ENCODE measurements at regions not wholly inside any gene's neighbourhood (a gene's known extent, or its start where the extent isn't known, plus 50 kb on each side); places are given as distances from the start of the nearest gene placed in this dataset.
A peak's percentile ranks its signal among the peaks of the same experiment; 100 is the strongest.

DNA sequence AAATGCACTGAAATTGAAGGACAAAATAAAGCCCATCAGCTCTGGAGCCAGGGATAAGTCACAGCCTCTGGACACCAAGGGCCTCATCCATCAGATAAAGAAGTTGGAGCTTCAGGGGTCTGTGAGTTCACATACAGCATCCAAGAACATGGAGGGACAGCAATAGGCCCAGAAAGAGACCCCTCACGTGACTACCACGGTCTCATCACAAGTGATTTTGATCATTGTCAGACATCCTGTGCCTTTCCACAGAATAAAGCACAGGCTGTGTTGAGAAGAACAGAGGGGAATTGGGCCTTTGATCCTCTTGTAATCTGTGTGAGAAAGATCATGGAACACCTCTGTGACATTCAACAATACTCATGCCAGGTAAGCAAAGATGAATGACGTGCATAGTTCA is 65.2 kb upstream of the CTAGE1 start:
- no peak overlapping the region for H3K4me3 ChIP-seq (ENCODE audit: low read depth in 1 of 5, low read length in 5 of 5)
- H3K9ac ChIP-seq (ENCODE audit: low read length in 5 of 5), result no peak overlapping the region
- no peaks in the 10 kb centered on the region for H3K27me3 ChIP-seq (ENCODE audit: control insufficient read depth in 5 of 5, insufficient read depth in 4 of 5, low read length in 5 of 5)
- H3K36me3 ChIP-seq (ENCODE audit: control insufficient read depth in 5 of 5, insufficient read depth in 5 of 5, low read length in 5 of 5), result no peaks in the 10 kb centered on the region
- H3K9me3 ChIP-seq (ENCODE audit: control insufficient read depth in 5 of 5, low read length in 5 of 5), result no peaks in the 10 kb centered on the region
- H3K27ac ChIP-seq (ENCODE audit: low read depth, low read length), result no peak overlapping the region
- peaks cover 0 to 11% (median 5%) of the 10 kb centered on the region in 5 donors for H3K4me1 ChIP-seq (ENCODE audit: control insufficient read depth in 5 of 5, insufficient read depth in 5 of 5, low read length in 5 of 5)

- H3K36me3 ChIP-seq (ENCODE audit: control insufficient read depth in 5 of 5, insufficient read depth in 5 of 5, low read length in 5 of 5), result no peaks in the 10 kb centered on the region
- no peak overlapping the region for H3K27ac ChIP-seq (ENCODE audit: low read depth, low read length)
- no peaks in the 10 kb centered on the region for H3K9me3 ChIP-seq (ENCODE audit: control insufficient read depth in 5 of 5, low read length in 5 of 5)
- no peak overlapping the region for H3K9ac ChIP-seq (ENCODE audit: low read length in 5 of 5)
- no peak overlapping the region for H3K4me3 ChIP-seq (ENCODE audit: low read depth in 1 of 5, low read length in 5 of 5)
- H3K27me3 ChIP-seq (ENCODE audit: control insufficient read depth in 5 of 5, insufficient read depth in 4 of 5, low read length in 5 of 5), result no peaks in the 10 kb centered on the region
- H3K4me1 ChIP-seq (ENCODE audit: control insufficient read depth in 5 of 5, insufficient read depth in 5 of 5, low read length in 5 of 5), result peaks cover 0 to 16% (median 8%) of the 10 kb centered on the region in 5 donors
These were observed 65.7 kb upstream of the CTAGE1 start for GRCh38 chr18:22483407-22483806.

DNA sequence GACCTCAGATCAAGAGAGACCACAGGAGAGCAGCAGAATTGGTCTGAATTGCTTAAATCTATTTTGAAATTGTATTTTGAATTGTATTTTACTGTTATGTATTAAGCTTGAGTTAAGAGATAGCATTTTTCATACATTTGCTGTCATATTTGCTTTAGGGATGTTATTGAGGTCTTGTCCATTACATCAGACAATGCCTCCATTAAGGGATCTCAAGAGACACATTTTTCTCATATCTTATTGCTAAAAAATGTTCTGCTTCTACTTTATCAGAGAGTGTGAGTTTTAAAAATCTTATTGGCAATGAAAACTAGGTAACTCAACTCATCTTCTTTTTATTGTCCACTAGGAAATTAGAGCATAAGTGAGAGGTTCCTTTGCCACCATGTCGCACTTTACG is 66.8 kb upstream of the CTAGE1 start:
- peaks cover 3 to 23% (median 11%) of the 10 kb centered on the region in 5 donors for H3K4me1 ChIP-seq (ENCODE audit: control insufficient read depth in 5 of 5, insufficient read depth in 5 of 5, low read length in 5 of 5)
- H3K4me3 ChIP-seq (ENCODE audit: low read depth in 1 of 5, low read length in 5 of 5), result no peak overlapping the region
- H3K36me3 ChIP-seq (ENCODE audit: control insufficient read depth in 5 of 5, insufficient read depth in 5 of 5, low read length in 5 of 5), result no peaks in the 10 kb centered on the region
- no peak overlapping the region for H3K9ac ChIP-seq (ENCODE audit: low read length in 5 of 5)
- H3K9me3 ChIP-seq (ENCODE audit: control insufficient read depth in 5 of 5, low read length in 5 of 5), result no peaks in the 10 kb centered on the region
- no peaks in the 10 kb centered on the region for H3K27me3 ChIP-seq (ENCODE audit: control insufficient read depth in 5 of 5, insufficient read depth in 4 of 5, low read length in 5 of 5)
- H3K27ac ChIP-seq (ENCODE audit: low read depth, low read length), result no peak overlapping the region

GRCh38 chr18:22485808-22486244 is 68.1 kb upstream of the CTAGE1 start:
- no peaks in the 10 kb centered on the region for H3K36me3 ChIP-seq (ENCODE audit: control insufficient read depth in 5 of 5, insufficient read depth in 5 of 5, low read length in 5 of 5)
- peaks cover 3 to 23% (median 11%) of the 10 kb centered on the region in 5 donors for H3K4me1 ChIP-seq (ENCODE audit: control insufficient read depth in 5 of 5, insufficient read depth in 5 of 5, low read length in 5 of 5)
- H3K27me3 ChIP-seq (ENCODE audit: control insufficient read depth in 5 of 5, insufficient read depth in 4 of 5, low read length in 5 of 5), result no peaks in the 10 kb centered on the region
- H3K27ac ChIP-seq (ENCODE audit: low read depth, low read length), result no peak overlapping the region
- no peak overlapping the region for H3K9ac ChIP-seq (ENCODE audit: low read length in 5 of 5)
- no peaks in the 10 kb centered on the region for H3K9me3 ChIP-seq (ENCODE audit: control insufficient read depth in 5 of 5, low read length in 5 of 5)
- H3K4me3 ChIP-seq (ENCODE audit: low read depth in 1 of 5, low read length in 5 of 5), result no peak overlapping the region

DNA sequence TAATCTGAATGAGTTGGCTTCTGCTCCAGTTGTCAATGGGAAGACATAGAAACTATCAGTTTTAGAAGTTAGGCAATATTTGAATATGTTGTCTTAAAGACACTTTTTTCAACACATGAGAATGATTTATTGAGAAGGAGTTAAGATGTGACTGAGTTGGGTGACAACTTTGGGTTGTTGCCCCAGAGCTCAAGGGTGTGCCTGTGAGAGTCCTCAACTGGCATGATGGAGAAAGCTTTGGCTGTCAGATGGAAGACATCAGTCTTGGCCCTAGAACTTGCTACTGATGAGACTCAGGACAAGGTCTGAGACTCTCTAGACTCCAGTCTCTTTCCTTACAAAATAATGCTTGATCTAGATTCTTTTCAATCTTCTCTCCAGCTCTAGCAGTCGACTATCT is 69.0 kb upstream of the CTAGE1 start:
- Histone ChIP-seq H3K9me3 (ENCODE audit: control insufficient read depth in 5 of 5, low read length in 5 of 5) (no peaks in the 10 kb centered on the region), H3K4me3 (ENCODE audit: low read depth in 1 of 5, low read length in 5 of 5) (no peak overlapping the region), H3K36me3 (ENCODE audit: control insufficient read depth in 5 of 5, insufficient read depth in 5 of 5, low read length in 5 of 5) (no peaks in the 10 kb centered on the region), H3K4me1 (ENCODE audit: control insufficient read depth in 5 of 5, insufficient read depth in 5 of 5, low read length in 5 of 5) (peaks cover 3 to 23% (median 11%) of the 10 kb centered on the region in 5 donors), H3K9ac (ENCODE audit: low read length in 5 of 5) (no peak overlapping the region), H3K27me3 (ENCODE audit: control insufficient read depth in 5 of 5, insufficient read depth in 4 of 5, low read length in 5 of 5) (no peaks in the 10 kb centered on the region), H3K27ac (ENCODE audit: low read depth, low read length) (no peak overlapping the region)

- no peak overlapping the region for H3K9ac ChIP-seq (ENCODE audit: low read length in 5 of 5)
- no peaks in the 10 kb centered on the region for H3K27me3 ChIP-seq (ENCODE audit: control insufficient read depth in 5 of 5, insufficient read depth in 4 of 5, low read length in 5 of 5)
- peaks cover 3 to 23% (median 11%) of the 10 kb centered on the region in 5 donors for H3K4me1 ChIP-seq (ENCODE audit: control insufficient read depth in 5 of 5, insufficient read depth in 5 of 5, low read length in 5 of 5)
- no peak overlapping the region for H3K27ac ChIP-seq (ENCODE audit: low read depth, low read length)
- no peaks in the 10 kb centered on the region for H3K36me3 ChIP-seq (ENCODE audit: control insufficient read depth in 5 of 5, insufficient read depth in 5 of 5, low read length in 5 of 5)
- no peaks in the 10 kb centered on the region for H3K9me3 ChIP-seq (ENCODE audit: control insufficient read depth in 5 of 5, low read length in 5 of 5)
- peak overlapping the region in 1 of 5 donors; percentile 24 for H3K4me3 ChIP-seq (ENCODE audit: low read depth in 1 of 5, low read length in 5 of 5)
These were observed 70.8 kb upstream of the CTAGE1 start for GRCh38 chr18:22488554-22488953.

GRCh38 chr18:22489704-22490103 is 72.0 kb upstream of the CTAGE1 start:
- no peak overlapping the region for H3K9ac ChIP-seq (ENCODE audit: low read length in 5 of 5)
- no peaks in the 10 kb centered on the region for H3K27me3 ChIP-seq (ENCODE audit: control insufficient read depth in 5 of 5, insufficient read depth in 4 of 5, low read length in 5 of 5)
- no peaks in the 10 kb centered on the region for H3K36me3 ChIP-seq (ENCODE audit: control insufficient read depth in 5 of 5, insufficient read depth in 5 of 5, low read length in 5 of 5)
- H3K9me3 ChIP-seq (ENCODE audit: control insufficient read depth in 5 of 5, low read length in 5 of 5), result no peaks in the 10 kb centered on the region
- H3K4me1 ChIP-seq (ENCODE audit: control insufficient read depth in 5 of 5, insufficient read depth in 5 of 5, low read length in 5 of 5), result peaks cover 3 to 23% (median 11%) of the 10 kb centered on the region in 5 donors
- no peak overlapping the region for H3K27ac ChIP-seq (ENCODE audit: low read depth, low read length)
- H3K4me3 ChIP-seq (ENCODE audit: low read depth in 1 of 5, low read length in 5 of 5), result no peak overlapping the region

DNA sequence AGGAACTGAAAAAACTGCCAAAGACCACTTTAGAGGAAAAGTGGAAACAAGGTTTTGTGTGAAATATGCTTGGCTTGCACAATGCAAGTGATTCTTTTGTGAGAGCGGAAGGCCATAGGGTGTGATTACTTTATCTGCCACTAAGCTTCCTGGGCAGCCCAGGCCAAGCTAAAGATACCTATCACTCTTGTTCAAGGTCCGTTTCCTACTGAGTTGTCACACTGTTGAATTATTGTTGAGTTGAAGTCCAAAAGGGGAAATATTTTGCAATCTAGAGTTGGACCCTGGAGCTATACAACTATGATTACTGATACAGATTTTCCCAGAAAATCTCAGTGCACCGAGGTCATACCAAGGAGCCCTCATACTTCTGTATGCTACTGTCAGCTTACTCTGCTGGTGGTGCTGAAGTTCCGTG is 72.7 kb upstream of the CTAGE1 start:
- Histone ChIP-seq H3K4me1 (ENCODE audit: control insufficient read depth in 5 of 5, insufficient read depth in 5 of 5, low read length in 5 of 5) (peaks cover 3 to 22% (median 11%) of the 10 kb centered on the region in 5 donors), H3K9ac (ENCODE audit: low read length in 5 of 5) (no peak overlapping the region), H3K27ac (ENCODE audit: low read depth, low read length) (no peak overlapping the region), H3K9me3 (ENCODE audit: control insufficient read depth in 5 of 5, low read length in 5 of 5) (no peaks in the 10 kb centered on the region), H3K4me3 (ENCODE audit: low read depth in 1 of 5, low read length in 5 of 5) (no peak overlapping the region), H3K27me3 (ENCODE audit: control insufficient read depth in 5 of 5, insufficient read depth in 4 of 5, low read length in 5 of 5) (no peaks in the 10 kb centered on the region), H3K36me3 (ENCODE audit: control insufficient read depth in 5 of 5, insufficient read depth in 5 of 5, low read length in 5 of 5) (no peaks in the 10 kb centered on the region)

DNA sequence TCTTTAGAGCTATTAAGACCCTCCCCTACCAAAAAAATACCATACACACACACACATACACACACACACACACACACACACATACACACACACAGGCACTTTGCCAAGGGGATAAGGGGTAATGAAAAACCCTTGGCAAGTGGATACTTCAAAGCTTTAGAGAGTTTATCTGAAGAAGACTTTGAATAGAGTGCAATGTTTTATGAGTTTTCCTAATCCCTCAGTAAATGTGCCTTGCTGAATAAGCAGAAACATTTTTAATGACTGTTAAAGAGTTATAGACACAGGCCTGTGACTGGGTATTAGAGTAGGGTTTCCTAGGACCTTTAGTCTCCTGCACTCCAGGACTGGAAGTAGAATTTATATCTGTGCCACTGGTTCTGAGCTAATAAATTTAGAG is 75.5 kb upstream of the CTAGE1 start:
- Histone ChIP-seq H3K4me1 (ENCODE audit: control insufficient read depth in 5 of 5, insufficient read depth in 5 of 5, low read length in 5 of 5) (peaks cover 3 to 9% (median 8%) of the 10 kb centered on the region in 5 donors), H3K4me3 (ENCODE audit: low read depth in 1 of 5, low read length in 5 of 5) (no peak overlapping the region), H3K9ac (ENCODE audit: low read length in 5 of 5) (no peak overlapping the region), H3K9me3 (ENCODE audit: control insufficient read depth in 5 of 5, low read length in 5 of 5) (peaks cover 0 to 5% (median 0%) of the 10 kb centered on the region in 5 donors), H3K36me3 (ENCODE audit: control insufficient read depth in 5 of 5, insufficient read depth in 5 of 5, low read length in 5 of 5) (no peaks in the 10 kb centered on the region), H3K27me3 (ENCODE audit: control insufficient read depth in 5 of 5, insufficient read depth in 4 of 5, low read length in 5 of 5) (no peaks in the 10 kb centered on the region), H3K27ac (ENCODE audit: low read depth, low read length) (no peak overlapping the region)

- Histone ChIP-seq H3K4me3 (ENCODE audit: low read depth in 1 of 5, low read length in 5 of 5) (no peak overlapping the region), H3K9me3 (ENCODE audit: control insufficient read depth in 5 of 5, low read length in 5 of 5) (peaks cover 0 to 5% (median 0%) of the 10 kb centered on the region in 5 donors), H3K4me1 (ENCODE audit: control insufficient read depth in 5 of 5, insufficient read depth in 5 of 5, low read length in 5 of 5) (peaks cover 0 to 2% (median under 1%) of the 10 kb centered on the region in 5 donors), H3K36me3 (ENCODE audit: control insufficient read depth in 5 of 5, insufficient read depth in 5 of 5, low read length in 5 of 5) (no peaks in the 10 kb centered on the region), H3K27ac (ENCODE audit: low read depth, low read length) (no peak overlapping the region), H3K9ac (ENCODE audit: low read length in 5 of 5) (no peak overlapping the region), H3K27me3 (ENCODE audit: control insufficient read depth in 5 of 5, insufficient read depth in 4 of 5, low read length in 5 of 5) (no peaks in the 10 kb centered on the region)
These were observed 76.2 kb upstream of the CTAGE1 start for GRCh38 chr18:22493940-22494339.

GRCh38 chr18:22494771-22495170 is 77.1 kb upstream of the CTAGE1 start:
- no peaks in the 10 kb centered on the region for H3K36me3 ChIP-seq (ENCODE audit: control insufficient read depth in 5 of 5, insufficient read depth in 5 of 5, low read length in 5 of 5)

More at GRCh38 chr18:22494771-22495170, 77.1 kb upstream of the CTAGE1 start:
- no peak overlapping the region for H3K9ac ChIP-seq (ENCODE audit: low read length in 5 of 5)
- H3K4me1 ChIP-seq (ENCODE audit: control insufficient read depth in 5 of 5, insufficient read depth in 5 of 5, low read length in 5 of 5), result no peaks in the 10 kb centered on the region
- H3K9me3 ChIP-seq (ENCODE audit: control insufficient read depth in 5 of 5, low read length in 5 of 5), result peaks cover 0 to 5% (median 0%) of the 10 kb centered on the region in 5 donors
- H3K27me3 ChIP-seq (ENCODE audit: control insufficient read depth in 5 of 5, insufficient read depth in 4 of 5, low read length in 5 of 5), result no peaks in the 10 kb centered on the region
- H3K4me3 ChIP-seq (ENCODE audit: low read depth in 1 of 5, low read length in 5 of 5), result no peak overlapping the region
- no peak overlapping the region for H3K27ac ChIP-seq (ENCODE audit: low read depth, low read length)
